Esophagus mucosa (tissue), 1 donor: ENCODE measurements at regions not wholly inside any gene's neighbourhood (a gene's known extent, or its start where the extent isn't known, plus 50 kb on each side); places are given as distances from the start of the nearest gene placed in this dataset.

Experiments
- ATAC-seq: fragments of 200-7000 bp; cut with Tn5 transposase; one replicate; pipeline ENCODE4 v1.9.1; 2020
- donor health status: DM: yes; HTN: yes; CAD: no.

- ATAC-seq, result no peak
These were observed 303.4 kb downstream of the RAB28 start for GRCh38 chr4:13180701-13181100.

GRCh38 chr4:13178621-13179020 is 305.5 kb downstream of the RAB28 start:
- no peak for ATAC-seq

DNA sequence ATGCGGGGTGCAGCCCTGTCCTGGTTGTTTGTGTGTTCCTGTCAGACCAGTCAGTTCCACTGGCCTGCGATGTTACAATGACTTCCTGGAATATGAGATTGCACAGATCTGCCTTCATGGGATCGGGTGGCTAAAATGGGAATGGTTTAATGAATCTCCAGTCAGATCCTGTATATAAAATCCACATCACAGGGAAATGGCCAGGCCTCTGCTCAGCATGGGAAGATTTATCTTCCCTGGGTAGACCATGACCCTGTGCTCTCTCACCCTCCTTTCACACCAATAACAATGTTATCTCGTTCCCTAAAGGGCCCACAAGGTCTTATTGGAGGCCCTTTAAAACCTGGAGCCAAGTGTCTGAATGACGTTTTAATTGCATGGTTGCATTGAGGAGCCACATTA is 307.4 kb downstream of the RAB28 start:
- no peak for ATAC-seq

- no peak for ATAC-seq
These were observed 309.2 kb downstream of the RAB28 start for GRCh38 chr4:13174926-13175325.

GRCh38 chr4:13174001-13174400 is 310.1 kb downstream of the RAB28 start:
- no peak for ATAC-seq

- ATAC-seq, result no peak
These were observed 312.7 kb downstream of the RAB28 start for GRCh38 chr4:13171292-13172057.

DNA sequence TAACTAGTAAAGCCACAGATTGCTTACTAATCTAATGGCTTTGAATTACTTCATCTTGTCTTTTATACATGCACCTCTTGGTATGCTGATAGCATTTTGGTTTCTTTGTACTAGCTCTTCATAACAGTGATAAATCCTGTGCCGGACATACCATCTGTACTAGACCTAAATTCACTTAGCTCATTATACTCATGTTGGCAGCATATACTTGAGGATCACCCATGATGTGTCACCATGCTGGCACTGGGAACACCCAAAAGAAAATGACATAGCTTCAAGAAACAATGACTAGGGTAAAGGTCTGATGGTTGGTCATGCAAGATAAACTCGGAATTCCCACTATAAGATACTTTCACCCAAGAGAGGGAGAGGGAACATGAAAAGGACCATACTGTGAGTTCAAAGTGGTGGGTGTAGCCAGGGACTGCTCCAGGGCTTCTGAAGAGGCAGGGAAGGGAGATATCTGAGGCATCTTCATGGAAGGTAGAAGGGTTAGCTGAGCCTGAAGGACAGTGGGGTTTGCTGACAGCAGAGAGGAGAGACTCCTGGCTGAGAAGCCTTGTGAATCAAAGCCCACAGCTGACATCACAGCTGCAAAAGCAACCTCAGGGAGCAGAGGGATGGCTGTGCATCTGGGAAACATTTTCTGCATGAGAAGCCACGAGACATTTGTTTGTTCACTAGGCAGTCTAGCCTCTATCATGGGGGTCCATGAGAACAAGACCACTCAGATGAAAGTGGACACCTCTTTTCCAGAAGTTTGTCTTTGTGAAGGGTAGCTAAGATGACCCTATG is 314.2 kb downstream of the RAB28 start:
- no peak for ATAC-seq

DNA sequence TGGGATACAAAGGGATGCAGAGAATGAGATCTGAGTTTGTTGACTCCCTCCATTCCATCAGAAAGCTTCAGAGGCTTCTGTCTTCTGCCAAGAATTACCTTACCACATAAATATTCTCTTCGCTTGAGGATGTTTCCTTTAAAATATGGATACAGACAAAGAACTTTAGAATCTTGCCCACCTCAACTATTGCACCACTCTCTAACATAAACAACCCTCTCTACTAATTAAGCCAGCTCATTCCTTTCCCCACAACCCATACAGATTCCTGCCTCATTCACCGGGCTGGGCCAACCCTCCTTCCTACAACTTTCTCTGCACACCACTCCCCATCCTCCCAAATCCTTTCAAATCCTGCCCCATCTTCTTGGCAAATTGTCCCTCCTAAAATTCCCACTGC is 315.8 kb downstream of the RAB28 start:
- no peak for ATAC-seq

DNA sequence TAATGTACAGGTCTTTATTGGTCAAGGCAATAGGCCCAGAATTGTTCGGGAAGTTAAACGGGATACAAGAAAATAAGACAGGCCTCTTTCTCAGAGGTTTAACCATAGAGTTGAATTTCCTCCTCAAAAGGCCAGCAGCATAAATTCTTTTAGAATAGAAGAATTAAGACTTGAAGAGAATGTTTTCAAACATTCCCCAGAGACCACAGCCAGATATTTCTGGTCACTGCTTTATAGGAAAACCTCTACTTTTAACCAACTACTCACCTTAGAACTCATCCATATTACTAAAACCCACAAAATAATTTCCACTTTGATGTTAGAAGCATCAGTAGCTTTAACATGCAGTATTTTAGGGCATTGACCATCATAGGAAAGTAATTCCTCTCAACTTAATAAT is 317.9 kb downstream of the RAB28 start:
- ATAC-seq, result no peak

DNA sequence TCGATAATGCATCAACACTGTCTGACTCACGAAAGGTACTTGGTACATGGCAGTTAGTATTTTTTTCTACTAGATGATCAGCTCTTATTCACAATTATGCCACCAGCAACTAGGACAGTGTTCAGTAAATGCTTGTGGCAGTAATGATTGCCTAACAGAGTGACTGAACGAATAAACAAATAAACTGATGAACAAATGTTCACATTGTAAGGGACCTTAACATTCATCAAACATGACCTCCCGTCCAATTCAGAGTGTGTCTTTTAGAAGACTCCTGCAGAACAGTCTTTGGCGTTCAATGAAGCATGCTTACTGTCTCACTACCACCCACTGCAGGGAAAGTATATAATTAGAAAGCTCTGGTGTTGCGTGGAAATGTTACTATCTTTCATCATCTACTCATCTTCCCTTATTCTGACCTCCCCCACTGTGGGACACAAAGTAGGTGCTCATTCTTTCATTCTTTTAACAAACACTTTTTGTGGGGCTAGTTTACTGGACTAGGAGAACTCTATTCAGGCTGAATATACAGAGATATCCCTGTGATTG is 319.3 kb downstream of the RAB28 start:
- no peak for ATAC-seq

DNA sequence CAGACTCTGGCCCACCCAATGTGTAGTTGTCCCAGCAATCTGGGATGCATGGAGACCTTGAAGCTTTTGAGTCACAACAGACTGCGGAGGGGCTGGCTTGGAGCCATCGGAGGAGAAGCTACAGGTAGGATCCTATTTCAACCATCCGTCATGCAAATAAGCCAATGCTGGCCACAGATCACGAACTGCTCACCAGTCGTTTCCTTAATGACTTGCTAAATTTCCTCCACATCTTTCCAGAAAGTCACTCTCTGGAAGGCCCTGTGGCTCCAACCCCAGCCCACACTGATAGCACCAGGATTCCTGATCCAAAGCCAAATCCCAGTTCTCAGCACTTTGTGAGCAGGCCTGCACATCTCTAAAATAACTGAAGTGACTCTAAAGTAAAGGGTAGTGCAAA is 321.3 kb downstream of the RAB28 start:
- ATAC-seq, result no peak

DNA sequence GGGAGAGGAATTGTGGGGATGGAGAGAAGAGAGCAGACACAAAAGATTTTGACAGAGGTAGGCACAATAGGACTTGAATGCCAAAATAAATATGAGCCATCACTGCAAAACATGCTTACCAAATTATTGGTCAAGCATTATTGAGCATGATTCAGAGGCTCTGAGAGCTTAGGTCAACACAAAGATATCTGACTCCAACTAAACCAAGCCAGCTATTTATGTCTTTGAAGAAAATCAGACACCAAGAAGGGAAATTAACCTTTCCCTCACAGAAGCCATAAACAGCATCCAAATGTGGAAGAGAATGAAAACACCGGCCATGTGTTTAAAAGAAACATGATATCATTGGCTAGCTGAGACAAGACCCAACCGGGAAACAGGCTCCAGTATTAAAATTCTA is 323.2 kb downstream of the RAB28 start:
- no peak for ATAC-seq

DNA sequence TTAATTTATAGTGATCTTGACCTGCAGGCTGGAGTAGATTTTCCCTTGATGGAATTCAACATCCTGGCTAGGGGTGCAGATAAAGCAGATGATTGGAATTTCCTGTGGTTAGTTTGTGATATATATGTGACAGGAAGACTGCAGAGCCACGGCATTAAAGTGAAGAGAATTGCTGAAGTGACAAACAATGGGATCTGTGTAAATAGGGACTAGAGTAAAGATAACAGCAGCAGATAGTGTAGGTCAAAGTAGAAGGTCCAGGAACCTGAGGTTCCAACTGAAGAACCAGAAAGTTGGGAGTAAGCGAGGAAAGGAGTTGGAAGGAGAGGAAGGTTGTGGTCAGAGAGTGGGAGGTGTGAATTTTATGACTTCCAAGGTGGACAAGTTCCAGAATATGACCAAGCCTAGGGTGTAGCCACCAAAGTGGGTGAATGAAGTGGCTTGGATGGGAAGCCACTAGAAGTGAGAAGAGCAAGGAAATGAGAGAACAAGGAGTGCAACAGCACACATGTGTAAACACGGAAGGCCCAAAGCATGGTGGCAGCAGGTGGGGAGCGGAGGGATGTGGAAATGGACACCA is 325.0 kb downstream of the RAB28 start:
- no peak for ATAC-seq

DNA sequence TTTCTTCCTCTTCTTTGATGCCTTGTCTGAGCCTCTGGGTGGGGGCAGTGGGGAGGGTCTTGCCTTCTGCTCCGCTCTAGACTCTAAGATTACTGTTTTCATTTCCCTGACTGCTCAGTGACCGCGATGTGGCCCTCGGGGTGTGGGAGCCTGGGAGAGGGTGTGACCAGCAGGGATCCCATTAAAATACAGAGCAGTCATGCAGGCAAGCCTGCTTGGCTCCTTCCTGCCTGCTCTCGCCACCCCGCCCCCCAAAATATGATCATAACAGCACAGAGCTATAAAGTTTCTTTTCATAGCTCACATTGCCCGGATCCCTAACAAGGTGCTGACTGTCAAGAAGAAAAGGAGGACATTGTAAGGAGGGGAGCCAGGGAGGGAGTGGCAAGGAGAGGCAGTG is 332.9 kb downstream of the RAB28 start:
- ATAC-seq, result no peak

DNA sequence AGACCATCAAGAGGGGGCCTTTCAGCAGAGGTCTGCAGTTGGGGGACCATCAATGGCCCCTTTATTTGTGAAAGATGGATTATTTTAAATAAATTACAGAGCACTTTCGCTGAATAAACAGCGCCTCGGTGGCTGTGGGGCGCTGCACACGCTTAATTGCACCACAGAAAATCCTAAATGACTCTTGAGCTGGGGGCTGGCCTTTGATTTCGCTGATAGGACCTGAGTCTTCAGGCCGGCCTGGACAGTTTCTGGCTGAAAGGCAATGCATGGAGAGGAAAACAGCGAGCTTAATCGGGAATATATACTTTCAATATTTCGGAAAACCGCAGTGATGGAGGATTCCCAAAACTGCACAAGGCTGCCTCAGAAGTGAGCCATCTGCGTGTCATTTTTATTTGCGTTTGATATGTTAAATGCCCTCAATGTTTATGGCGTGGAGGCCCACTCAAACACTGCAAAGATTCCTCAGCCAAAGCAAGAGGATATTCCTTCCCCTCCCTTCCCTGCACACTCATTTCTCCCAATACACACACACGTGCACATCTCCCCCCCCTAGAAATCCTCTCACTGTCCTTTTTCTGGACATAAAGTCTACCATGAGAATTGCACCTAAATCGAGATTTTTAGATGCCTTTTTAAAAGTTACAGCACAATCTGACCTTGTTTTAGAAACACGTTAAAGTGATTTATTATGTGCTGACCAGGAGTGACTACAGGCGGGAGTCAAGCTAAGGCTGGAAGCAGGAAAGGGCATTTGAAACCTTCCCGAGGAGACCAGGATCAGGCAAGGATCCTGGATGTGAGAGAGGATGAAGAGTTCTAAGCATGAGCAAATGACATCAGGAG is 340.7 kb downstream of the RAB28 start:
- no peak for ATAC-seq

DNA sequence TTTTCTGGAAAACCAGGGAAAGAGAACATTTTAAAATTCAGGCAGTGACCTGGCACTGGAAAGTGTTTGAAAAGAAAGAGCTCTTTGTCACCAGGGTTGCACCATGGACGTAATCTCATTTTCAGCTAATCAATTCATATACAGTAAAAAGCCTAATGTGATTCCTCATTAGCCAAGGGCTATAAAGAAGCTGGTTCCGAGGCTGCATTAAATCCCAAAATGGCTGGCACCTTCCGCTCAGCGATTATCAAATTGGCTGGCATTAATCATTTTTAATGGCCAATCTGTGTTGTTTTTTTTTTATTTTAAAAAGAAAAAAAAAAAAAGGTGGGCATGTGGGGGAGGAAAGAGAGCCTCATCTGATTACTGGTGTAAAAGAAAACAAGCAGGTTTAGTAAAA is 341.4 kb downstream of the RAB28 start:
- no peak for ATAC-seq

DNA sequence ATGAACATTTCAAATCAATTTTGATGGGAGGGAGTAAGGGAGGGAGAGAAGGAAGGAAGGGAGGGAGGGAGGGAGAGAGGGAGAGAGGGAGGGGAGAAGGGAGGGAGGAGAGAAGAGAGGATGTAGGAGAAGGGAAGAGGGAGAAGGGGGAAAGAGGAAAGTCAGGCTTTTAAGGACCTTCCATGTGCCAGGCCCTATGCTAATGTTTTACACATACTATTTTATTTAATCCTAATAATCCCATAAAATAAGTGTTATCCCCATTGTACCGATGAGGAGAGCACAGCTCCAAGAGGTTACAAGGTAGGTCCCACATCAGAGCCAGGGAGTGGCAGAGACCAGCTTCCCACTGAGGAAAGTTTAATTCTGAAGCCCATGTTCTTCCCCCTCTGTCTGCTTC is 341.9 kb downstream of the RAB28 start:
- ATAC-seq, result no peak

DNA sequence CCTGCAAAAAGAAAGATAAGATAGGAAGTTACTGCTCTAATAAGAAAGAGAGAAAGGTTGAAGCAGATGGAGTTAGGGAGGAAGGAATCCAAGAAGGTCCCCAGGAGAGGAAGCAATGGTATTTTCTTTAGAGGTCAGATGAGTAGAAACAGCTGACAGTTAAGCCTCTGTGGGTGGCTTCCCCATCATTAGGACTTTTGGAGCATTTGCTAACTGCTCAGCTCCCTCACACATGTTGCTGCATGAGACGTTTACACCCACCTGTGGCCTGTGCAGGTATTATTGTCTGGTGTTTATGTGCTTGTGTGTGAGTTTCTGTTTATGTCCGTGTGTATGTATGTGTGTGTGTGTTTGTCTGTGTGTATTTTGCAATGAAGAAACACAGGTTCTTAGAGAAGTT is 346.8 kb downstream of the RAB28 start:
- ATAC-seq, result no peak

DNA sequence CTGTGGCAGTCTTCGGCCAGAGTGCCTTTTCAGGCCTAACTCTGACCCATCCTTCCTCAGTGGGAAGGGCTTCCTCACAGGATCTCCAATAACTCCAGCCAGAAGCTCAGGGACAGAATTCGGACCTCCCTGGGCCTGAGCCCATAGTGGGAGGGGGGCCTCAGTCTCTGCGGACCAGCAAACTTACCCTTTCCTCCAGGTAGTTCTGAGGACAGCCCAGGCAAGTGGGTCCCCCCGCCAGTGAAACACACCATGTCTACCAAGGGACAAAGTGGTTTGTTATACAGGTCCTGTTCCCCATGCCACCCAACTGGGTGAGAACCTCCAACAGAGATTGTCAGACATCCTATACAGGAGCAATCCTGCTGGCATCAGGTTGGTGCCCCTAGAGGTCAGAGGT is 350.4 kb downstream of the RAB28 start:
- no peak for ATAC-seq

DNA sequence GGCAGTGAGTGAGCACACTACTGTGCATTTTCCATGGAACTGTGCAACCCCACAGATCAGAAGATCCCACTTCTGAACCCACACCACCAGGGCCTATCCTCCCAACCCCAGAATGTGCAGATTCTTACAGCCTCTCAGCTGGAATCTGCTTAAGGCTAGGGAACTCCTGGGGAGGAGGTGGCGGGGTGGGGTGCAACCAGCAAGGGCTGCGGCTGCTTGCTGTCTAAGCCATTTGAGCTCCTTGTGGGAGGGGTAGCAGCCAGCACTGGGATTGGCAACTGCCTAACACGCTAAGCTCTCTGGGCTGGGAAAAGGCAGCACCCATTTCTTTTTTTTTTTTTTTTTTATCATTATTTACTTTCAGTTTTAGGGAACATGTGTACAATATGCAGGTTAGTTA is 353.3 kb downstream of the RAB28 start:
- ATAC-seq, result no peak

DNA sequence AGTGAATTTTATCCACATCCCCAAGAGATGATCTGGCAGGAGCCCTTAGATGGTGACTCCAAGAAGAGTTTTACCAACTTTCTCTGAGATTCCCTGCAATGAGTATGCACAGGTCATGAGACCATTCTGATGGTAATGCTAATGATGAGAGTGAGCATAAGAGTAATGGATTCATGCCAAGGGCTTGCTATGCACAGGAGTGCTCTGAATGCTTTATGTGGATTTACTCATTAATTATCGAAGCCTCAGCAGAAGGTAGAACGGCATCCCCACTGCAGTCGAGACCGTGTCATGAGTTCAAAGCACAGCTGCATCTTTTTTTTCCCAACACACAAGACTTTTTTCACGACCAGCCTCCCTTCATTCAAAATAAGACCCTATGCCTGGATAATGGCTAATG is 355.0 kb downstream of the RAB28 start:
- ATAC-seq, result no peak
